ENCODE measurements at regions not wholly inside any gene's neighbourhood (a gene's known extent, or its start where the extent isn't known, plus 50 kb on each side); places are given as distances from the start of the nearest gene placed in this dataset.

DNA sequence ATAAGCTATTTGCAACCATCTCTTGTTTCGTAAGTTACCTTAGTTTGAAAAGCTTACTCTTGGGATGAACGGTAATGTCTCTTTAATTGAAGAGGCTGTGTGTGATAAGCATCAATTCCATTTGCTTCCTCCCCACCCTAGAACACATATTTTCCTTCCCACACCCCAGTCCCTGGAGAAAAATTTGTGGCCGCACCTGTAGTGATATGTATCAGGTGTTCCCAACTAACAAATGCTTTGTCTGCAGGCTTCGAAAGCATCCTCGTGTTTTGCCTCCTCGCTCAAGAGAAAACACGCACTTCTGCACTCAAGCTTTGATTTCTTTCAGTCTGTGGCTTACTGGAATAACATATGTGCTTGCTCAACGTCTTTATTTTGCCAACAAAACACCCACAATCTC is 143.8 kb upstream of the OTUD4 start:
- DNase-seq (ENCODE audit: low spot score): no peak
- TF ChIP-seq CTCF (conservative IDR thresholded peaks at IDR 0.05; ENCODE audit: low read depth): no peak
- ChIA-PET POLR2A (ENCODE audit: low non-redundant PET) (no interaction called here), CTCF (no interaction called here)
- H3K27ac ChIP-seq: no peak overlapping the region

- no peak overlapping the region for H3K27ac ChIP-seq
- no peak for DNase-seq (ENCODE audit: low spot score)
- TF ChIP-seq CTCF (conservative IDR thresholded peaks at IDR 0.05; ENCODE audit: low read depth): no peak
- POLR2A ChIA-PET (ENCODE audit: low non-redundant PET): no interaction called here
- CTCF ChIA-PET: no interaction called here
These were observed 139.9 kb upstream of the OTUD4 start for GRCh38 chr4:145320294-145320693.

GRCh38 chr4:145319751-145320150 is 139.4 kb upstream of the OTUD4 start:
- no peak for TF ChIP-seq CTCF (conservative IDR thresholded peaks at IDR 0.05; ENCODE audit: low read depth)
- no peak for DNase-seq (ENCODE audit: low spot score)
- CTCF ChIA-PET: no interaction called here
- no peak overlapping the region for H3K27ac ChIP-seq
- POLR2A ChIA-PET (ENCODE audit: low non-redundant PET): no interaction called here

GRCh38 chr4:145316897-145317574 is 136.6 kb upstream of the OTUD4 start:
- CTCF ChIA-PET: interaction anchor here (0.6 to 0.8 kb wide), 2 partner anchors 9 to 82 kb away, joined by 3 to 4 read pairs; no protein-coding TSS in a partner anchor
- POLR2A ChIA-PET (ENCODE audit: low non-redundant PET): no interaction called here
- no peak for TF ChIP-seq CTCF (conservative IDR thresholded peaks at IDR 0.05; ENCODE audit: low read depth)
- no peak overlapping the region for H3K27ac ChIP-seq
- DNase-seq (ENCODE audit: low spot score): no peak

- CTCF ChIA-PET: no interaction called here
- no peak for TF ChIP-seq CTCF (conservative IDR thresholded peaks at IDR 0.05; ENCODE audit: low read depth)
- DNase-seq (ENCODE audit: low spot score): no peak
- POLR2A ChIA-PET (ENCODE audit: low non-redundant PET): no interaction called here
- H3K27ac ChIP-seq: no peak overlapping the region
These were observed 135.4 kb upstream of the OTUD4 start for GRCh38 chr4:145315811-145316225.

DNA sequence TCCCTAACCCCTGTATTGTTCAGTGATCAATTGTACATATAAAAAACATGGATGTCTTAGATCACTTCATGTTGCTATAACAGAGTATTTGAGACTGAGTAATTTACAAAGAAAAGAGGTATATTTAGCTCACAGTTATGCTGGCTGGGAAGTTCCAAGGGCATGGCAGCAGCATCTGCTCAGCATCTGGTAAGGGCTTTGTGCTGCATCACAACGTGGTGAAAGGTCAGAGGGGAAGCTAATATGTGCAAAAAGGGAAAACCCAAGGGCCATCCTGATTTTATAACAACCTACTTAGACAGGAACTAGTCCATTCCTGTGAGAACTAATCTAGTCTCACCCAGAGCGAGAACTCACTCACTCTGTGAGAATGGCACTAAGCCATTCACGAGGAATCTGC is 128.2 kb upstream of the OTUD4 start:
- CTCF ChIA-PET: interaction anchor here (0.7 kb wide), 1 partner anchor 9 kb away, joined by 4 read pairs; no protein-coding TSS in a partner anchor
- POLR2A ChIA-PET (ENCODE audit: low non-redundant PET): no interaction called here
- no peak for DNase-seq (ENCODE audit: low spot score)
- no peak for TF ChIP-seq CTCF (conservative IDR thresholded peaks at IDR 0.05; ENCODE audit: low read depth)
- no peak overlapping the region for H3K27ac ChIP-seq

All from RWPE1 (cell line).